Hematopoietic multipotent progenitor cell treated with erythropoietin and hydrocortisone succinate and interleukin-3 and kit ligand, for 15 days (in vitro differentiated cells): ENCODE measurements at regions not wholly inside any gene's neighbourhood (a gene's known extent, or its start where the extent isn't known, plus 50 kb on each side); places are given as distances from the start of the nearest gene placed in this dataset.
"Not testable (repeated sequence)": the region's sequence is repeated elsewhere in the genome, so short reads cannot be mapped to it uniquely, and the experiment has no call there.

ENCODE experiments used
- DNase-seq: peaks from one replicate; pipeline ENCODE4 v3.0.0-alpha.2; 2015; ENCODE audit warnings: low spot score

GRCh38 chr10:53430974-53431373, 658.4 kb upstream of the MBL2 start:
- no peak for DNase-seq

DNA sequence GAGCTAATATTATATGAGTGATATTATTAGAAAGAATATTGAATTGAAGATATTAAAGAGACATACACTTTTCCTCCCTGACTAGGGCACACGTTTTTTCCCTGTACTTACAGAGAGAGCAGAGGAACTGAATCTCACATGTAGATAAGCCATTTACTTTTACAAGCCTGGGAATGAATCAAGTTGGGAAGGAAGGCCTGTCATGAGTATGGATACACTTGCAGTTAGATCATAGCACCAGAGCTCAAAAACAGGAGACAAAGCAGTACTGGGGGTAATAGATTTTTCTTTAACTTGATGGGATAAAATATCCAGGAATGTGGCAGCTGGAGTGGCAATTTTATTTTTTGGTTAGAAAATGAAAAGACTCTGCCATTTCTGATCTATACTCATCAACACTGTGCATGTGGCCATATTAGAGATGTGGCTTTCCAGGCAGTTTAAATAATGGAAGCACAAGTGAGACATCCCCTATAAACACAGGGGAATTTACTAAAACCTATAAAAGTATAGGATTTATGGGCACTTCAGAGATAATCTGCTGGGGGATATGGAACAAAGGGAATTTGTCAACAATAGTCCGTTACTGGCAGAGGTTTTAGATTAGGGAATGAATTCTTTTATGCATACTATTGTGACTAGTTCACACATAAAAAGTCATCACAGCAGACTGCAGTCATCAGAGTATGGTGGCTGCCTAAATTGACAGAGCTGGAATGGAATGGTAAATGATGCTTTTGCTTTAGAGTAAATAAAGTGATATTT, 657.7 kb upstream of the MBL2 start:
- no peak for DNase-seq

- DNase-seq, result no peak
These were observed 649.8 kb upstream of the MBL2 start for GRCh38 chr10:53422223-53422888.

GRCh38 chr10:53412651-53413050, 640.1 kb upstream of the MBL2 start:
- DNase-seq, result no peak

GRCh38 chr10:53406532-53406931, 633.9 kb upstream of the MBL2 start:
- no peak for DNase-seq

DNA sequence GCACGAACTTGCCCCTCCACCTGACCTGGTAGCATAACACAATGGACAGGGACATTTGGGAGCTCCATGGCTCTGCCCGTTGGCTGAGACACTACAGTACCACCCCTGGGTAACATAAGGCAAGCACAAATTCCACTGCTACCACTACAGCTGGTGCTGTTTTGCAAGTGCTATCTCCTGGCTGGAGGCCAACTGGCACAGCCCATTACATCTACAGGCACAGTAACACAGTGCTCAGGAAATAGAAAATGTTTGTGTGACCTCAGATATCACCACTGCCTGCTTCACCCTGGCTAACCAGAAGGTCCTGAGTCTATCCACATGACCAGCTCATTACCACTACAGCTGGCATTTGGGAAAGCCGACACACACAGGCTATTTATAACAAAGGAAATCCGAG, 631.1 kb upstream of the MBL2 start:
- no peak for DNase-seq

DNA sequence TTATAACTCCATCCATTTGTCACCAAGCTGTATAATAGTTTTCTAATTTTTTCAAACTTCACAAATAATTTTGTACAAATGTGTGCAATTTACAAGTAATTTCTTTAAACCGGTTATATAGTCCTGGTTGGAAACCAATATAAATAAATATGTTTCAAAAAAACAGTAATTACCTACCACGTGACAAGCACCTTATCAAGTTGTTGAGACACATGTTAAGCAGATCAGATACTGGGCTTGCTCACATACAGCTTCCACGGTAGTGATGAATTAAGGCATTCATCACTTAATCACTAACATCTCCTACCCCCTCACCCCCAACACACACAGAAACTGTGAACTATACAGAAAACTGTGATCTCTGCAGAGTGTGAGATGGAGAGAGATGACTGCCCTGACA, 630.0 kb upstream of the MBL2 start:
- no peak for DNase-seq

- no peak for DNase-seq
These were observed 629.0 kb upstream of the MBL2 start for GRCh38 chr10:53401536-53401935.

DNA sequence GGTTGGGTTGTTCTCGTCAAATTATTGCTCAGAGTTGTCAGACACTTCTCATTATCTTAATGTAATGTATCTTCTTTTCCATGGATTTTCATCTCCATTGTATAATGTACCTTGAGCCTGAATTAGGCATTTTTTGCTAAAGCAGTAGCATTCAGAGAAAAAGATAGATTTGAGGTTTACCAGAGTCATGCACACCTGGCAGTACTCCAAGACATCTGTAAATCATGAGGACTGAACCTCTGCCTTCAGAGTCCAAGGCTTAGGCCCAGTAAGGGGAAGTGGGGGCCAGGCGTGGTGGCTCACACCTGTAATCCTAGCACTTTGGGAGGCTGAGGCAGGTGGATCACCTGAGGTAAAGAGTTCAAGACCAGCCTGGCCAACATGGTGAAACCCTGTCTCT, 624.3 kb upstream of the MBL2 start:
- DNase-seq, result no peak

DNA sequence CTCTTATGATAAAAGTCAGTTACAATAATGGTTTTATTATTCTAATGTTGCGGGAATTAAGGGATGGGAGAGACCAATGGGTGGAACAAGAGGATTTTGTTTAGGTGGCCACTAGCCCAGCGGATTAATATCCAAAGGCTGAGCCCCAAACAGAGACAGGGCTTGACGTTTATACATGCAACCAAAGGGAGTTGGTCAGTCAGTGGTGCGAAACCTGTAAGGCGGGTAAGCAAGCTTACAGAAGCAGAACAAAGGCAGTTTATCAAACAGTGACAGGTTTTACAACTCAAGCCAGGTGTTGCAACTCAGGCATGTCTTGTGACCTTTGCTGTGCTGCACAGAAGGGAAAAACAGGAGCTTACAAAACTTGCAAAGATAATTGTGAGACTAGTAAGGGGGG, 622.9 kb upstream of the MBL2 start:
- no peak for DNase-seq

GRCh38 chr10:53387562-53387961, 615.0 kb upstream of the MBL2 start:
- DNase-seq, result no peak

GRCh38 chr10:53382543-53382942, 610.0 kb upstream of the MBL2 start:
- no peak for DNase-seq

- DNase-seq, result no peak
These were observed 607.4 kb upstream of the MBL2 start for GRCh38 chr10:53379956-53380355.

- no peak for DNase-seq
These were observed 597.8 kb upstream of the MBL2 start for GRCh38 chr10:53370347-53370746.

DNA sequence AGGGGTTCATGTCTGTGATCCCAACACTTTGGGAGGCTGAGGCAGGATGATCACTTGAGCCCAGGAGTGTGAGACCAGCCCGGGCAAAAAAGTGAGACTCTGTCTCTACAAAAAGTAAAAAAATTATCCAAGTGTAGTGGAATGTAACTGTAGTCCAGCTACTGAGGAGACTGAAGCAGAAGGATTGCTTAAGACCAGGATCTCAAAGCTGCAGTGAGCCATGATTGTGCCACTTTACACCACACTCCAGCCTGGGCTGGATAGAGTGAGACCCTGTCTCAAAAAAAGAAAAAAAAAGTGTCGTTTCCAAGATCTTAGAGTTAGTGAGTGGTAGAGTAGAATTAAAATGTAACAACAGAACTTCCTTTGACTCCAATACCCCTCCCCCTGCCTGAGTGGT, 589.4 kb upstream of the MBL2 start:
- no peak for DNase-seq

- DNase-seq, result no peak
These were observed 588.7 kb upstream of the MBL2 start for GRCh38 chr10:53361281-53361680.

- not testable (repeated sequence) for DNase-seq
These were observed 586.4 kb upstream of the MBL2 start for GRCh38 chr10:53358978-53359377.

- no peak for DNase-seq
These were observed 586.0 kb upstream of the MBL2 start for GRCh38 chr10:53358536-53358935.

- no peak for DNase-seq
These were observed 585.0 kb upstream of the MBL2 start for GRCh38 chr10:53357587-53357986.

DNA sequence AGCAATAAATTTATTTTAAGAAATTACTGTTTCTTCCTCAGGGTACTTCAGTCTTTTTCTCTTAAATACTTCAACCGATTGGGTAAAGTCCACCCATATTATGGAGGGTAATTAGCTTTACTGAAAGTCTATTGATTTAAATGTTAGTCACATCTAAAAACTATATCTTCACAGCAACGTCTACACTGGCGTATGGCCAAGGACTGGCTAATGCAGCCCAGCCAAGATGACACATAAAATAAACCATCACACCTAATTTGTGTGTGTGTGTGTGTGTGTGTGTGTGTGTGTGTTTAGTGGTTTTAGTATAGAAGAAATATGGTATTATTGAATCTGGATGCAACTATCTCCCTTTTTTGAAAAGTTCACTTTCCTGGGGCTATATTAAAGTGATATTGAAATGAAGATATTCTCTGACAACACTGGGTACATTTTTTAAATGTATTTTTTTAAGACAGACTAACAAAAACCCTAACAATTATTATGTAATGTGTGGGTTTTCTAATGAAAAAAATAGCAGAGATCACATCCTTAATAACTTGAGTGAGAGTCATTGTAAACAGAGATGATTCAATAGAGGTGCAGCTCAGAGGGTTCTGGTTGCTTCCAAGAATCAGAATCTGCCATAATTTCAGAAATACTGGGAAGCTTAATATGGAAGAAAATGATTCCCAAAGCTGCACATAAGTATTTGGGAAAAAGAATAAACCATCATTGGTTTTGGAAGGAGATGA, 584.2 kb upstream of the MBL2 start:
- no peak for DNase-seq

DNA sequence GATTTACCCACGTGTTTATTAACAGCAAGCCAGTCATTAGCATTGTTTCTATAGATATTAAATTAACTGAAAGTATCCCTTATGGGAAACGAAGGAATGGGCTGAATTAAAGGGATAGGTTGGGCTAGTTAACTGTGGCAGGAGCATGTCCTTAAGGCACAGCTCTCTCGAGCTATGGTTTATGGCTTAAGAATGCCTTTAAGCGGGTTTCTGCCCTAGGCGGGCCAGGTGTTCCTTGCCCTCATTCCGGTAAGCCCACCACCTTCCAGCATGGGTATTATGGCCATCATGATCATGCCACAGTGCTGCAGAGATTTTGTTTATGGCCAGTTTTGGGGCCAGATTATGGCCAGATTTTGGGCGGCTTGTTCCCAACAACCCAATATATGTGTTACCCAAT, 569.9 kb upstream of the MBL2 start:
- not testable (repeated sequence) for DNase-seq

DNA sequence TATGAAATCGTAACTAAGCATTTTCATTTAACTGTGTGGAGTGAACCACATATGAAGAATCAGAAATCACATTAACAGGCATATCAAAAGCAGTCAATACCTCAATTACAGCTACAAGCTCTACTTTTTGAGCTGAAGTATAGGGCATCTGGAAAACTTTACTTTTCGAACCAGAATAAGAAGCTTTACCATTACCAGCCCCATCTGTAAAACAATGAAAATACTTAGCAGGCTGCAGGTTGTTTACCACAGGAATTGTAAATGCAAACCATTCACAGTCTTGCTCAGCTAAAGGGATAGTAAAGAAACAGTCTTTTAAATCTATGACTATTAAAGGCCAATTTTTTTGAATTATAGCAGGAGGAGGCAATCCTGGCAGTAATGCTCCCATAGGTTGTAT, 565.6 kb upstream of the MBL2 start:
- DNase-seq, result not testable (repeated sequence)

DNA sequence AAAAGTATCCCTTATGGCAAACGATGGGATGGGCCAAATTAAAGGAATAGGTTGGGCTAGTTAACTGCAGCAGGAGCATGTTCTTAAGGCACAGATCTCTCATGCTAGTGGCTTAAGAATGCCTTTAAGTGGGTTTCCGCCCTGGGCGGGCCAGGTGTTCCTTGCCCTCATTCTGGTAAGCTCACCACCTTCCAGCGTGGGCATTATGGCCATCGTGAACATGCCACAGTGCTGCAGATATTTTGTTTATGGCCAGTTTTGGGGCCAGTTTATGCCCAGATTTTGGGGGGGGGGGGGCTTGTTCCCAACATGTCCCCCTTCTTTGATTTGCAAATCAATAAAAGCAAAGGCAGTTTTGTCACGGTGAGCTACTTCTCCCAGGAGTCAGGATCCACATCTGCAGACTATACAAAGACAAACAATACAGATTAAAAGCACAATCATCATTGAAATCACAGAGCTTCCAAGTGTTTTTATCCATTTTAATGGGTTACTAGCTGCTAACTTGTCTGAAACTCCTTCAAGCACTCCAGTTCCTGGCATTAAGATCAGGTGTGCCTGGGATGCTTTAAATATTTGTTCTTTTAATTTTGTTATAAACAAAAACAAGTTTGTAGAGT, 563.3 kb upstream of the MBL2 start:
- not testable (repeated sequence) for DNase-seq
